GM10248 (cell line): ENCODE measurements at regions not wholly inside any gene's neighbourhood (a gene's known extent, or its start where the extent isn't known, plus 50 kb on each side); places are given as distances from the start of the nearest gene placed in this dataset.

Experiments used
- CTCF ChIA-PET: fragments of 300-600 bp; sonication (Branson Sonifier 250); formaldehyde crosslinking; extraction: SDS; loops from one replicate; lab custom pipeline; 2021; ENCODE audit warnings: antibody characterized with exemption; lab: Yijun Ruan, JAX
- POLR2A ChIA-PET: fragments of 350-650 bp; sonication (Branson Sonifier 250); formaldehyde crosslinking; extraction: SDS; loops from one replicate; lab custom pipeline; 2020; ENCODE audit warnings: antibody characterized with exemption; lab: Yijun Ruan, JAX
- DNase-seq: peaks from one replicate; pipeline ENCODE4 v3.0.0; 2012; ENCODE audit errors: extremely low spot score
- TF ChIP-seq, protein P1 (sequence below): IDR thresholded peaks from 2 replicates; pipeline ENCODE4 v1.5.1; 2012; ENCODE audit warnings: mild to moderate bottlenecking, low read depth; ENCODE audit errors: extremely low read depth, missing control alignments, control extremely low read depth

DNA sequence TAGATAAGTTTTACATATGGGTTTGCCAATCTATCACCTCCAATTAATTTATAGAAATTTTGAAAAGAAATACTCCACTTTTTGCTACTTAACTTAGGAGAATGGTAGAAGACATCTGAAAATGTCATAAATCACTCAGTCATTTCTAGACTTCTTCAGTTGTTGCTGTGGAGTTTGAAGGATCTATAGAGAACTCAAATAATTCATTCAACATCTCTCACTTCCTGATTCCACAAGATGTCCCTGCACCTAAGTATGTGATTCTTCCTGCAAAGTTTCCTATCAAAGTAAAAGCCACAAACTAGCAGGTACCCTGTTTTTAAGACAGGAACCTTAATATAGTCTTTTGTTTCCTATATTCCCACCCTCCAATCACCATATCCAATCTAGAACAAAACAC is 297.1 kb upstream of the ATP10B start:
- no peak for DNase-seq
- TF ChIP-seq, protein P1, sequence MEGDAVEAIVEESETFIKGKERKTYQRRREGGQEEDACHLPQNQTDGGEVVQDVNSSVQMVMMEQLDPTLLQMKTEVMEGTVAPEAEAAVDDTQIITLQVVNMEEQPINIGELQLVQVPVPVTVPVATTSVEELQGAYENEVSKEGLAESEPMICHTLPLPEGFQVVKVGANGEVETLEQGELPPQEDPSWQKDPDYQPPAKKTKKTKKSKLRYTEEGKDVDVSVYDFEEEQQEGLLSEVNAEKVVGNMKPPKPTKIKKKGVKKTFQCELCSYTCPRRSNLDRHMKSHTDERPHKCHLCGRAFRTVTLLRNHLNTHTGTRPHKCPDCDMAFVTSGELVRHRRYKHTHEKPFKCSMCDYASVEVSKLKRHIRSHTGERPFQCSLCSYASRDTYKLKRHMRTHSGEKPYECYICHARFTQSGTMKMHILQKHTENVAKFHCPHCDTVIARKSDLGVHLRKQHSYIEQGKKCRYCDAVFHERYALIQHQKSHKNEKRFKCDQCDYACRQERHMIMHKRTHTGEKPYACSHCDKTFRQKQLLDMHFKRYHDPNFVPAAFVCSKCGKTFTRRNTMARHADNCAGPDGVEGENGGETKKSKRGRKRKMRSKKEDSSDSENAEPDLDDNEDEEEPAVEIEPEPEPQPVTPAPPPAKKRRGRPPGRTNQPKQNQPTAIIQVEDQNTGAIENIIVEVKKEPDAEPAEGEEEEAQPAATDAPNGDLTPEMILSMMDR, result no peak
- ChIA-PET POLR2A (no interaction called here), CTCF (no interaction called here)

DNA sequence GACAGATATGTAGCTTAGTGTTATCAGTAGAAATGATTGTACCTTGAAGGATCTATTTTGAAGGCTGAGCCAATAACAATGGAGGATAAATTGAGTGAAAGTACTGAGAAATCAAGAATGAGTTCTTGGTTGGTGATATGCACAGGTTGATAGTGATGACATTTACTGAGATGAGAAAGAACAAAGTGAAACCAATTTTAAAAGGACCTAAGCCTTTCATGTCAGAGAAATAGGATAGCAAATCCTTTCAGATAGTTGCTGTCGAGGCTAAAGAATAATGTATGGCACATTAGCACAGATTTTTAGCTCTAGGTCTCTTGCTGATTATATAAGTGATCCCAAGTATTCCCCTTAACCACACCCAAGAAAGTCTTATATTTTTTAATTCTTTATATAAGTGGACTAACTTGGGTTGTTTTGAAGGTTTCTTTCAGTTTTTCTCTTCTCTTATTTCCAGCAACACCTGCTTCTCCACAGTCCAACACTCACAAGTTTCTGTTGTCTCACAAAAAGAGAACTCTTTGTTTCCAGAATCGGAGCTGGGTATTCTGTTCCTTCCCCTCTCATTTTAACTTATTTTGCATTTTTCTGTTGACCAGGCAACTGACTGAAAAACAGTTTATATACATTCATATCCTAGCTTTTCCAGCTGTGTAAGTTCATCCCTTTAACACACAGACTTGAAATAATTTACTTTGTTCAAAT is 286.9 kb upstream of the ATP10B start:
- CTCF ChIA-PET, result no interaction called here
- TF ChIP-seq, protein P1, result no peak
- POLR2A ChIA-PET, result no interaction called here
- no peak for DNase-seq

DNA sequence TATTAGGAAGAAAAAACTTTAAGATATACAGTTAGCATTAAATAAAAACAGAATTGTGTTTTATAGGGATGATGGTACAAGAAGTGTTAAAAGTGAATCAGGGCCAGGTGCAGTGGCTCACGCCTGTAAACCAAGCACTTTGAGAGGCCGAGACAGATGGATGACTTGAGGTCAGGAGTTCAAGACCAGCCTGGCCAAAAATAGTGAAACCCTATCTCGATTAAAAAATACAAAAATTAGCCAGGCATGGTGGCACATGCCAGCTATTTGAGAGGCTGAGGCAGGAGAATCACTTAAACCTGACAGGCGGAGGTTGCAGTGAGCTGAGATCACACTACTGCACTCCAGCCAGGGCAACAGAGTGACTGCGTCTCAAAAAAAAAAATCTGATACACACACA is 282.9 kb upstream of the ATP10B start:
- CTCF ChIA-PET, result no interaction called here
- TF ChIP-seq, protein P1, result no peak
- POLR2A ChIA-PET, result no interaction called here
- DNase-seq, result no peak

DNA sequence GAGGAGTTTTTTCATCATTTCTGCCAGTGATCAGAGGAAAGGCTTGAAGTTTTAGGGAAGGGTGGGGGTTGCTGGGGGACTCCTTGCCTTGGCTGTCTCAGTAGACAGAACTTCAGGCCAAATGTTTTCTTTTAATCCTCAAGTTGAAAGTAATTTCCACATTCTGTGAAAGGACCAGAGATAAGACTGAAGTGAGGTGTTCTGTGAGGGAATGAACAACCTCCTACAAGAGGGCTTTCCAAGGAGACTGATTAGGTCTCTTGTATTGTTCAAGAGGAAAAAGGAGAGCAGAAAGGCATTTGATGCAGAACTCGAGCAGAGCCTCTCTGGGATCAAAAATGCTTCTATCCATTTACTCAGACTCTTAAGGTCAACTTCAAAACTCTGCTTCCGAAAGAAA is 282.1 kb upstream of the ATP10B start:
- ChIA-PET CTCF (no interaction called here), POLR2A (no interaction called here)
- TF ChIP-seq, protein P1, result no peak
- no peak for DNase-seq

DNA sequence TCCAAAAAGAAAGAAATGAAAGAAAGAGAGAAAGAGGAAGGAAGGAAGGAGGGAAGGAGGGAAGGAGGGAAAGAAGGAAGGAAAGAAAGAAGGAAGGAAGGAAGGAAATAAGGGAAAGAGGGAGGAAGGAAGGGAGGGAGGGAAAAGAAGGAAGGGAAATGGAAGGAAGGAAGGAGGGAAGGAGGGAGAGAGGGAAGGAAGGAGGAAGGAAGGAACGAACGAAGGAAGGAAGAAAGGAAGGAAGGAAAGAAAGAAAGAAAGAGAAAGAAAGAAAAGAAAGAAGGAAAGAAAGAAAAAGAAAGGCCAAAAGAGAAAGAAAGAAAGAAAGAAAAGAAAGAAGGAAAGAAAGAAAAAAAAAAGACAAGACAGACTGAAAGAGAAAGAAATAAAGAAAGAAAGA is 263.9 kb upstream of the ATP10B start:
- ChIA-PET POLR2A (no interaction called here), CTCF (no interaction called here)

DNA sequence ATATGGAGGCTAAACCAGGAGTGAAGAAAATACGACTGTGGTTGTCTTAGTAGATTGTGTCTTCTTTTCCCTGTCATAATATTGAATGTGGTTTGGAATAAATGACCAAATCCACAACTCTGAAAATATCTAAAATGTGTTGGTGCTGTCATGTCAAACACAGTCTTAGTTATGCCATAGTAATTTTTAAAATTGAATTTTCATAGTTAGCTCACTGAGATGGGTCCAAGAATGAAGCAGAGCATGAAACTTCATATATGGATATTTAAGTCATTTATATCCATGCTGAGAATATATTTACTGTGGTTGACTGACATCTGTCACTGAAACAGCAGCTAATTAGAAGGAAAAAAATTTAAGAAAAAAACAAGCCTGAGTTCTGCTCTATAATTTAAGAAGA is 260.4 kb upstream of the ATP10B start:
- TF ChIP-seq, protein P1, result no peak
- POLR2A ChIA-PET, result no interaction called here
- CTCF ChIA-PET, result no interaction called here
- DNase-seq, result no peak

More for the DNA sequence above, 263.9 kb upstream of the ATP10B start:
- no peak for DNase-seq
- TF ChIP-seq, protein P1, result no peak
